ACHN (cell line): ENCODE measurements at regions not wholly inside any gene's neighbourhood (a gene's known extent, or its start where the extent isn't known, plus 50 kb on each side); places are given as distances from the start of the nearest gene placed in this dataset.
"Not testable (repeated sequence)": the region's sequence is repeated elsewhere in the genome, so short reads cannot be mapped to it uniquely, and the experiment has no call there.

Source experiments
- DNase-seq: peaks from one replicate; pipeline ENCODE4 v3.0.0-alpha.2; 2015
- in situ Hi-C: cut with HindIII; loops from 2 replicates; pipeline ENCODE4 v1.10.0; 2017; ENCODE audit warnings: low sequenced_read_pairs, low pct_ligation_motif_present, low pct_unique_long_range_greater_than_20kb

- in situ Hi-C loops = no loop called here
These were observed 1176.8 kb upstream of the PRR20A start for GRCh38 chr13:55963934-55964333.

GRCh38 chr13:55967055-55967454 lies 1173.7 kb upstream of the PRR20A start:
- in situ Hi-C loops = no loop called here
- no peak for DNase-seq

More at GRCh38 chr13:55963934-55964333, 1176.8 kb upstream of the PRR20A start:
- DNase-seq = no peak

- DNase-seq = no peak
- in situ Hi-C loops = no loop called here
These were observed 1163.3 kb upstream of the PRR20A start for GRCh38 chr13:55977436-55977835.

GRCh38 chr13:55981381-55981780 lies 1159.3 kb upstream of the PRR20A start:
- in situ Hi-C loops = no loop called here
- no peak for DNase-seq

- DNase-seq, in situ Hi-C loops: not testable (repeated sequence)
These were observed 1156.7 kb upstream of the PRR20A start for GRCh38 chr13:55984026-55984425.

- in situ Hi-C loops = no loop called here
- no peak for DNase-seq
These were observed 1150.1 kb upstream of the PRR20A start for GRCh38 chr13:55990631-55991030.

GRCh38 chr13:55991666-55992065 lies 1149.1 kb upstream of the PRR20A start:
- in situ Hi-C loops = no loop called here
- no peak for DNase-seq

GRCh38 chr13:55992145-55992544 lies 1148.6 kb upstream of the PRR20A start:
- DNase-seq = no peak
- in situ Hi-C loops = no loop called here

- DNase-seq = peak; percentile 2
- in situ Hi-C loops = no loop called here
These were observed 1141.0 kb upstream of the PRR20A start for GRCh38 chr13:55999709-56000108.

GRCh38 chr13:56009418-56009817 lies 1131.3 kb upstream of the PRR20A start:
- DNase-seq = no peak
- in situ Hi-C loops = no loop called here

GRCh38 chr13:56012644-56013043 lies 1128.1 kb upstream of the PRR20A start:
- no peak for DNase-seq
- in situ Hi-C loops = no loop called here

- in situ Hi-C loops = no loop called here
- no peak for DNase-seq
These were observed 1124.8 kb upstream of the PRR20A start for GRCh38 chr13:56015919-56016318.

- in situ Hi-C loops = no loop called here
- no peak for DNase-seq
These were observed 1121.1 kb upstream of the PRR20A start for GRCh38 chr13:56019606-56020005.

- in situ Hi-C loops = no loop called here
- no peak for DNase-seq
These were observed 1120.3 kb upstream of the PRR20A start for GRCh38 chr13:56020425-56020824.

GRCh38 chr13:56039992-56040391 lies 1100.7 kb upstream of the PRR20A start:
- no peak for DNase-seq
- in situ Hi-C loops = no loop called here

- in situ Hi-C loops = no loop called here
- DNase-seq = no peak
These were observed 1074.4 kb upstream of the PRR20A start for GRCh38 chr13:56066321-56066720.

GRCh38 chr13:56102641-56103040 lies 1038.1 kb upstream of the PRR20A start:
- DNase-seq = no peak
- in situ Hi-C loops = no loop called here

- in situ Hi-C loops = no loop called here
- DNase-seq = no peak
These were observed 1030.0 kb upstream of the PRR20A start for GRCh38 chr13:56110751-56111150.

- in situ Hi-C loops = no loop called here
These were observed 1006.2 kb upstream of the PRR20A start for GRCh38 chr13:56134524-56134923.

GRCh38 chr13:56166864-56167263 lies 973.9 kb upstream of the PRR20A start:
- in situ Hi-C loops = no loop called here
- no peak for DNase-seq

More at GRCh38 chr13:56134524-56134923, 1006.2 kb upstream of the PRR20A start:
- no peak for DNase-seq

GRCh38 chr13:56168581-56168980 lies 972.1 kb upstream of the PRR20A start:
- DNase-seq = no peak
- in situ Hi-C loops = no loop called here
